ENCODE measurements at regions not wholly inside any gene's neighbourhood (a gene's known extent, or its start where the extent isn't known, plus 50 kb on each side); places are given as distances from the start of the nearest gene placed in this dataset.
"Not testable (repeated sequence)": the region's sequence is repeated elsewhere in the genome, so short reads cannot be mapped to it uniquely, and the experiment has no call there.

GRCh38 chr9:95391271-95391670, 73.8 kb upstream of the FANCC start:
- H3K9me3 Mint-ChIP-seq (ENCODE audit: unreplicated experiment); H2AFZ ChIP-seq (ENCODE audit: low read depth, low read length); H3K4me1 ChIP-seq (ENCODE audit: insufficient read depth, low read length); H3K4me3 Mint-ChIP-seq (ENCODE audit: unreplicated experiment); H3K36me3 ChIP-seq (ENCODE audit: insufficient read depth, low read length); H3K79me2 ChIP-seq (ENCODE audit: insufficient read depth, low read length); H3K4me1 Mint-ChIP-seq (ENCODE audit: low read depth, unreplicated experiment); H3K4me3 ChIP-seq (ENCODE audit: insufficient read depth, low read depth, low read length); DNase-seq (ENCODE audit: low read depth); H3K27me3 Mint-ChIP-seq (ENCODE audit: low read depth, unreplicated experiment); H3K9ac ChIP-seq (ENCODE audit: low read length); H3K27ac Mint-ChIP-seq (ENCODE audit: unreplicated experiment); H3K36me3 Mint-ChIP-seq (ENCODE audit: low read depth, unreplicated experiment); FAIRE-seq; H3K27ac ChIP-seq (ENCODE audit: low read depth, low read length); H3K4me2 ChIP-seq (ENCODE audit: low read length); H4K20me1 ChIP-seq (ENCODE audit: insufficient read depth, low read length); H3K9me3 ChIP-seq (ENCODE audit: insufficient read depth, low read depth, low read length); H3K27me3 ChIP-seq (ENCODE audit: insufficient read depth, low read length): not testable (repeated sequence)

GRCh38 chr9:95389373-95389772, 71.9 kb upstream of the FANCC start:
- Histone ChIP-seq H3K4me3 (ENCODE audit: insufficient read depth, low read depth, low read length) (no peak overlapping the region), H3K4me1 (ENCODE audit: insufficient read depth, low read length) (no peaks in the 10 kb centered on the region), H3K9me3 (ENCODE audit: insufficient read depth, low read depth, low read length) (no peaks in the 10 kb centered on the region), H3K4me2 (ENCODE audit: low read length) (no peak overlapping the region), H3K9ac (ENCODE audit: low read length) (no peak overlapping the region), H3K27me3 (ENCODE audit: insufficient read depth, low read length) (no peaks in the 10 kb centered on the region), H2AFZ (ENCODE audit: low read depth, low read length) (no peak overlapping the region), H3K36me3 (ENCODE audit: insufficient read depth, low read length) (no peaks in the 10 kb centered on the region), H3K79me2 (ENCODE audit: insufficient read depth, low read length) (no peaks in the 10 kb centered on the region), H4K20me1 (ENCODE audit: insufficient read depth, low read length) (no peaks in the 10 kb centered on the region), H3K27ac (ENCODE audit: low read depth, low read length) (no peak overlapping the region)
- no peaks in the 10 kb centered on the region for H3K27me3 Mint-ChIP-seq (ENCODE audit: low read depth, unreplicated experiment)
- H3K4me1 Mint-ChIP-seq (ENCODE audit: low read depth, unreplicated experiment): no peaks in the 10 kb centered on the region
- FAIRE-seq (no peak), DNase-seq (ENCODE audit: low read depth) (no peak)
- H3K4me3 Mint-ChIP-seq (ENCODE audit: unreplicated experiment): no peak overlapping the region
- H3K27ac Mint-ChIP-seq (ENCODE audit: unreplicated experiment): no peak overlapping the region
- TF ChIP-seq CTCF (IDR thresholded peaks at IDR 0.05; ENCODE audit: insufficient read depth, low read depth, low read length) (no peak), EZH2 (IDR thresholded peaks at IDR 0.05; ENCODE audit: insufficient read depth, low read length) (no peak)
- H3K9me3 Mint-ChIP-seq (ENCODE audit: unreplicated experiment): no peaks in the 10 kb centered on the region
- peaks cover 2% of the 10 kb centered on the region for H3K36me3 Mint-ChIP-seq (ENCODE audit: low read depth, unreplicated experiment)

GRCh38 chr9:95386843-95387242, 69.3 kb upstream of the FANCC start:
- Mint-ChIP-seq H3K27me3 (ENCODE audit: low read depth, unreplicated experiment) (no peaks in the 10 kb centered on the region), H3K9me3 (ENCODE audit: unreplicated experiment) (no peaks in the 10 kb centered on the region), H3K36me3 (ENCODE audit: low read depth, unreplicated experiment) (peaks cover 2% of the 10 kb centered on the region), H3K4me1 (ENCODE audit: low read depth, unreplicated experiment) (peaks cover 10% of the 10 kb centered on the region), H3K4me3 (ENCODE audit: unreplicated experiment) (no peak overlapping the region), H3K27ac (ENCODE audit: unreplicated experiment) (no peak overlapping the region)
- no peak overlapping the region for H3K4me3 ChIP-seq (ENCODE audit: insufficient read depth, low read depth, low read length)
- H3K27ac ChIP-seq (ENCODE audit: low read depth, low read length): no peak overlapping the region
- TF ChIP-seq CTCF (IDR thresholded peaks at IDR 0.05; ENCODE audit: insufficient read depth, low read depth, low read length) (no peak), EZH2 (IDR thresholded peaks at IDR 0.05; ENCODE audit: insufficient read depth, low read length) (no peak)
- peaks cover 13% of the 10 kb centered on the region for H3K4me1 ChIP-seq (ENCODE audit: insufficient read depth, low read length)
- no peaks in the 10 kb centered on the region for H3K27me3 ChIP-seq (ENCODE audit: insufficient read depth, low read length)
- H3K4me2 ChIP-seq (ENCODE audit: low read length): no peak overlapping the region
- no peaks in the 10 kb centered on the region for H3K79me2 ChIP-seq (ENCODE audit: insufficient read depth, low read length)
- no peaks in the 10 kb centered on the region for H4K20me1 ChIP-seq (ENCODE audit: insufficient read depth, low read length)
- no peak overlapping the region for H3K9ac ChIP-seq (ENCODE audit: low read length)
- H2AFZ ChIP-seq (ENCODE audit: low read depth, low read length): no peak overlapping the region
- no peak for DNase-seq (ENCODE audit: low read depth)
- no peaks in the 10 kb centered on the region for H3K9me3 ChIP-seq (ENCODE audit: insufficient read depth, low read depth, low read length)
- H3K36me3 ChIP-seq (ENCODE audit: insufficient read depth, low read length): no peaks in the 10 kb centered on the region
- no peak for FAIRE-seq

Data from astrocyte (in vitro differentiated cells and primary cell).